Liver (tissue), 3 donors: ENCODE measurements at regions not wholly inside any gene's neighbourhood (a gene's known extent, or its start where the extent isn't known, plus 50 kb on each side); places are given as distances from the start of the nearest gene placed in this dataset.

Experiments used
- RAD21 ChIP-seq, 2 donors: IDR thresholded peaks; 2 replicates each; pipeline ENCODE4 v1.6.1; 2016; ENCODE audit warnings: antibody characterized with exemption in 2 of 2, mild to moderate bottlenecking in 2 of 2
- SP1 ChIP-seq: IDR thresholded peaks from 2 replicates; pipeline ENCODE4 v1.6.1; 2018; ENCODE audit warnings: antibody characterized with exemption, mild to moderate bottlenecking
- TAF1 ChIP-seq: conservative IDR thresholded peaks from 2 replicates; pipeline ENCODE4 v1.6.1; 2016; ENCODE audit warnings: antibody characterized with exemption, mild to moderate bottlenecking
- TF ChIP-seq, protein P1 (sequence below): fragments of 150-350 bp; IDR thresholded peaks from 2 replicates; pipeline ENCODE4 v1.5.1; 2017; ENCODE audit warnings: improper control_type of control experiment, low read depth, low read length; ENCODE audit not compliant: missing input control
- donor health status: healthy.
- donor health status: healthy.

GRCh38 chr11:56808326-56808725 lies 59.8 kb upstream of the OR9G4 start:
- TF ChIP-seq, protein P1, sequence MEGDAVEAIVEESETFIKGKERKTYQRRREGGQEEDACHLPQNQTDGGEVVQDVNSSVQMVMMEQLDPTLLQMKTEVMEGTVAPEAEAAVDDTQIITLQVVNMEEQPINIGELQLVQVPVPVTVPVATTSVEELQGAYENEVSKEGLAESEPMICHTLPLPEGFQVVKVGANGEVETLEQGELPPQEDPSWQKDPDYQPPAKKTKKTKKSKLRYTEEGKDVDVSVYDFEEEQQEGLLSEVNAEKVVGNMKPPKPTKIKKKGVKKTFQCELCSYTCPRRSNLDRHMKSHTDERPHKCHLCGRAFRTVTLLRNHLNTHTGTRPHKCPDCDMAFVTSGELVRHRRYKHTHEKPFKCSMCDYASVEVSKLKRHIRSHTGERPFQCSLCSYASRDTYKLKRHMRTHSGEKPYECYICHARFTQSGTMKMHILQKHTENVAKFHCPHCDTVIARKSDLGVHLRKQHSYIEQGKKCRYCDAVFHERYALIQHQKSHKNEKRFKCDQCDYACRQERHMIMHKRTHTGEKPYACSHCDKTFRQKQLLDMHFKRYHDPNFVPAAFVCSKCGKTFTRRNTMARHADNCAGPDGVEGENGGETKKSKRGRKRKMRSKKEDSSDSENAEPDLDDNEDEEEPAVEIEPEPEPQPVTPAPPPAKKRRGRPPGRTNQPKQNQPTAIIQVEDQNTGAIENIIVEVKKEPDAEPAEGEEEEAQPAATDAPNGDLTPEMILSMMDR, result no peak
- TF ChIP-seq TAF1 (no peak), SP1 (no peak), RAD21 (IDR thresholded peaks at IDR 0.05) (no peak)
